NCI-H460 (cell line): ENCODE measurements at regions not wholly inside any gene's neighbourhood (a gene's known extent, or its start where the extent isn't known, plus 50 kb on each side); places are given as distances from the start of the nearest gene placed in this dataset.

Source experiments
- DNase-seq: peaks from one replicate; pipeline ENCODE4 v3.0.0-alpha.2; 2016; ENCODE audit warnings: low read depth; ENCODE audit errors: extremely low read depth
- small RNA-seq, 2 experiments: library from RNA; depleted of rRNA; stranded (forward); fragments of <200 nt; gene quantifications; one replicate each; pipeline ENCODE3, GENCODE V24; 2014

- DNase-seq: no peak
These were observed 103.1 kb upstream of the UGT8 start for GRCh38 chr4:114495471-114495928.

DNA sequence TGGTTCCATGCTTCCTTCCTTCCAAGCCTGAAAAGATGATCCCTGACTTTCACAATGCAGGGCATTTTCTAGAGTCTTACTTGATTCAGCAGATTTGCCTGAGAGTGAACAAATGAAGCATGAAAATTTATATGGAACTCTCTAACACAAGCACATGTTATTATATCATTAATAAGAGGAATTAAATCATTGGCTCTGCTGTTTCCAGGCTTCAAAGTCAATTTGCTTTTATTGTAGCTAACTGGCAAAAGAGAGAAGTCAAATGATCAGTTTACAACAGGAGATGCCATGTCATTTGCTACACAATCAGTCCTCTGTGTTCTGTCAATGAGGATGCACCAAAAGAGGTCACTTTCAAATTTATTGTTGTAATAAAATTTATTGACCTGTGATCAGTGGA lies 101.5 kb upstream of the UGT8 start:
- no peak for DNase-seq

DNA sequence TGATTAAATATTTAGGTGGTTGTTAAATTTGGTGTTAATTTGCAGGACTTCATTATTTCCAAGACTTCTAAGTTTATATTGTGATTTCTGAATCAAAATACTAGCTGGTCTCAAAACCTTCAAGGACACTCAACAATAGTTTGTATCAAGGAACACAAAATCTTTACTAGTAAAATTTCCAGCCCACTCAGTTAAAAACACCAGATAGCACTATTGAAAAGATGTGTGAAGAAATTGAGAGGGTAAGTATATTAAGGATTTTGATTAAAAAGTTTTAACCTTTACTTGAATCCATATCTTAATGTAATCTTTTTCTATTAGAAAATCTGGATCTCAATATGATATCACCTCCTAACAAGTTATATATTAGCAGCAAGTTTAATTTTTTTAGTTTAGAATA lies 89.3 kb upstream of the UGT8 start:
- no peak for DNase-seq

DNA sequence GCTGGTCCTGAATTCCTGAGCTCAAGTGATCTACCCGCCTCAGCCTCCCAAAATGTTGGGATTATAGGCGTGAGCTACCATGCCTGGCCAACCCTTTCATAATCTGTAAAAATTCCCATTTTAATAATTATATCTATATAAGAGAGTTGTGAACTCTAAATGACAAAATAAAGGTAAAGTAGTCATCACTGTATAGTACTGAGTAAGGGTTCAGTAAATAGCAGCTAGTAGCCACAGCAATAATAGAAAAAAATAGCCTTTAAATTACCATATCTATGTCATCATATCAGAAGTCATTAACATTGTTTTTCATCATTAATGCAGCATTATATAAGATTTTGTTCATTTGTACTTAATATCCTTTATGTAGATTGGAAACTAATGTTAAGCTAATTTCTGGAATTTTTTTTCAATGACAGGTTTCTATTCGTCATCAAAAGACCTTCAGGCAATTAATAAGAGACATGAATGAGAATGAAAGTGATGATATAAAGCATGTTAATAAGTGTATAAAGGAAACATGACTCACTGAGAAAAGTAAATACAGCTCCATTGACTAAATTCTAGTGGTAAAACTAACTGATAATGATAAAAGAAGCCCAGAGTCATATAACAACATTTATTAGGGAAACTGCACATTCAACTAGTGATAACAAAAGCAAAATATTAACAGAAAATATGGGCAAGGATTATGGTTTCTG lies 85.9 kb upstream of the UGT8 start:
- DNase-seq: no peak

GRCh38 chr4:114519368-114519767 lies 79.2 kb upstream of the UGT8 start:
- DNase-seq: no peak

- DNase-seq: no peak
These were observed 71.4 kb upstream of the UGT8 start for GRCh38 chr4:114527170-114527569.

DNA sequence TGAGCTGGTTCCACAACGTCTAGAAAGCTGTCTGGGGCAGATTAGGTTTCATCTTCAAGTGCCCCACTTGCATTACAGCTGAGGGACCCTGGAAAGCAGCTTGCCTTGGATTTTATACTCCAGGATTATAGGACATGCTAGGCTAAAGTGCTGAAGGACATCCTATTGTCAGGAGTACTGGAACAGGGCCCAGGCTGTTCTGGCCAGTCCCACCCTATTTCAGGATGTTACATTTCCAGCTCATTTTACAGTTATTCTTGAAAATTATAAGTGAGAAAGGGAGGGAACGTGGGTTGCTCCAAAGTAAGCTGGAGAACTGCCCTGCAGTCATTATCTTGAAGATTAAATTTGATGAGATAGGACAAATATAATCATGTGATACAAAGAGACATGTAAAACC lies 71.0 kb upstream of the UGT8 start:
- DNase-seq: no peak

DNA sequence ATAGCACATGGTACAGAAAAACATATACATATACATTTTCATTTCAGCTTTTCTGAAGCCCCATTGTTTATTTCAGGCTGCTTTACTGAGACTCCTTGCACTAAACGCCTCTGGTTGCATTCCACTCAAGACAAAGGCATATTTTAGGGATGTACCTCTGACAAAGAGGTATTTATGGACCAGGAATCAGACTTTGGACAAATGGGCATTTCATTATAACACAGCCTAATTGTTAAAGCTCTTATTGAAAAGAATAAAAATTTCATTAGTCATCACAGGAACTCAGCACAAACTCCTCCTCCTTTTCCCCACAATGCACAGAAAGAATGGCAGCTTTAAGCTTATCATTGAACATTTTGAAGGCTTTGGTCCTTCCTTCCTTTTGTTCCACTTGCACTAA lies 62.9 kb upstream of the UGT8 start:
- no peak for DNase-seq

- no peak for DNase-seq
These were observed 61.3 kb upstream of the UGT8 start for GRCh38 chr4:114537352-114537751.

DNA sequence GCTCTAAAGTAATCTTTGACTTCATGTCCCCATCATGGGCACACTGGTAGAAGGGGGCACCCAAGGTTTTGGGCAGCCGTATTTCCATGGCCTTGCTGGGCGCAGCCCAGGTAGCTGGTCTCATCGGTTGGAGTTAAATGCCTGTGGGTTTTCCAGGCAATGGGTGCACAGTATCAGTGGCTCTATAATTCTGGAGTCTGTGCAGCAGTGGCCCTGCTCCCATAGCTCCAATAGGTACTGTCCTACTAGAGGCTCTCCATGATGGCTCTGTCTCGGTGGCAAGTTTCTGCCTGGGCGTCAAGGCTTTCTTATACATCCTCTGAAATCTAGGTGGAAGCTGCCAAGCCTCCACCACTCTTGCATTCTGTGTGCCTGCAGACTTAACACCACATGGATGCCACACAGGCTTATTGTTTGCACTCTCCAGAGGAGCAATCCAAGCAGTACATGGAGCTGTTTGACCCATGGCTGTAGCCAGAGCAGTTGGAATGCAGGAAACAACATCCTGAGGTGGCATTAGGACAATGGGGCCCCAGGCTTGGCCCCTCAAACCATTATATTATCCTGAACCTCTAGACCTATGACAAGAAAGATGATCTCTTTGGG lies 60.5 kb upstream of the UGT8 start:
- no peak for DNase-seq

- no peak for DNase-seq
These were observed 58.6 kb upstream of the UGT8 start for GRCh38 chr4:114539985-114540384.

- no peak for DNase-seq
These were observed 51.1 kb upstream of the UGT8 start for GRCh38 chr4:114547340-114548134.

Small RNA genes lying in the stretch of these regions (small RNA-seq; reads per million reads assigned to genes)
- gene AC093815.1: 0 reads per million in 2 experiments
